Endothelial cell of umbilical vein (primary cell): ENCODE measurements at regions not wholly inside any gene's neighbourhood (a gene's known extent, or its start where the extent isn't known, plus 50 kb on each side); places are given as distances from the start of the nearest gene placed in this dataset.

Source experiments
- BruUV-seq: library from RNA; stranded (reverse); fragments of 400-500 nt; replicated peaks from 2 replicates; lab custom pipeline; 2021; lab: Mats Ljungman, UMichigan
- CTCF ChIA-PET: fragments of 300-600, 350-600 bp; sonication (Branson Sonifier 250); formaldehyde crosslinking; loops from one replicate; lab custom pipeline; 2021; ENCODE audit warnings: antibody characterized with exemption, inconsistent platforms; lab: Charles Lee
- POLR2A ChIA-PET: fragments of 300-600, 350-600 bp; sonication (Branson Sonifier 250); formaldehyde crosslinking; loops from one replicate; lab custom pipeline; 2021; ENCODE audit warnings: antibody characterized with exemption, inconsistent platforms; lab: Charles Lee
- DNase-seq: peaks from one replicate; pipeline ENCODE4 v3.0.0-alpha.2; 2011; ENCODE audit warnings: low read depth, low spot score
- FAIRE-seq: peaks from 2 replicates; lab custom pipeline; 2011; peaks lifted over from hg19 to GRCh38; lab: Jason Lieb, UNC
- H2AFZ ChIP-seq: 2 replicates; pipeline ENCODE4 v1.6.0; 2012; ENCODE audit warnings: low read depth, low read length, control low read depth, inconsistent platforms
- H3K27ac ChIP-seq: 2 replicates; pipeline ENCODE4 v1.5.1; 2011; ENCODE audit warnings: low read depth, mild to moderate bottlenecking, control low read depth, low read length, moderate library complexity; ENCODE audit not compliant: insufficient read depth
- H3K27me3 ChIP-seq, 2 experiments: 2 replicates each; pipeline versions ENCODE4 v1.6.0 to v1.6.1; 2011; ENCODE audit warnings: low read length in 2 of 2, mixed read lengths in 1 of 2; ENCODE audit not compliant: control insufficient read depth in 2 of 2, insufficient read depth in 2 of 2
- H3K36me3 ChIP-seq, 2 experiments: 2 replicates in 1 of 2; 3 replicates in 1 of 2; pipeline ENCODE4 v1.5.1; 2011; ENCODE audit warnings: low read length in 2 of 2, mild to moderate bottlenecking in 1 of 2, moderate library complexity in 1 of 2; ENCODE audit not compliant: control insufficient read depth in 2 of 2, insufficient read depth in 2 of 2; ENCODE audit errors: extremely low read depth in 1 of 2
- H3K4me1 ChIP-seq: 3 replicates; pipeline ENCODE4 v1.5.1; 2011; ENCODE audit warnings: mild to moderate bottlenecking, low read length; ENCODE audit not compliant: control insufficient read depth, insufficient read depth; ENCODE audit errors: extremely low read depth
- H3K4me2 ChIP-seq: 2 replicates; pipeline ENCODE4 v1.6.1; 2011; ENCODE audit warnings: low read length, control low read depth, mixed read lengths; ENCODE audit not compliant: insufficient read depth
- H3K4me3 ChIP-seq, 3 experiments: fragments of 200-600 bp in 1 of 3; sonication (generic), shearing (Covaris generic) in 1 of 3; replicated peaks in 1 of 3; 2 replicates each; pipeline ENCODE4 v1.5.1; 2011 to 2016; ENCODE audit warnings: control low read depth in 3 of 3, low read length in 3 of 3, mild to moderate bottlenecking in 2 of 3, inconsistent platforms in 1 of 3, low read depth in 1 of 3, moderate library complexity in 1 of 3; ENCODE audit not compliant: insufficient read depth in 1 of 3
- H3K79me2 ChIP-seq: 2 replicates; pipeline ENCODE4 v1.6.0; 2012; ENCODE audit warnings: low read length, inconsistent platforms; ENCODE audit not compliant: control insufficient read depth, insufficient read depth
- H3K9ac ChIP-seq: replicated peaks from 2 replicates; pipeline ENCODE3; 2011; ENCODE audit warnings: low read length, control low read depth; ENCODE audit not compliant: insufficient read depth; ENCODE audit errors: extremely low read depth
- H3K9me1 ChIP-seq: replicated peaks from 3 replicates; pipeline ENCODE4 v1.6.0; 2011; ENCODE audit warnings: mild to moderate bottlenecking, low read length; ENCODE audit not compliant: control insufficient read depth, insufficient read depth; ENCODE audit errors: extremely low read depth
- H3K9me3 ChIP-seq: replicated peaks from 2 replicates; pipeline ENCODE4 v1.5.1; 2012; ENCODE audit warnings: low read length, inconsistent platforms; ENCODE audit not compliant: control insufficient read depth, insufficient read depth
- H4K20me1 ChIP-seq: replicated peaks from 2 replicates; pipeline ENCODE3; 2011; ENCODE audit warnings: mild to moderate bottlenecking, low read length; ENCODE audit not compliant: control insufficient read depth, insufficient read depth; ENCODE audit errors: extremely low read depth
- EZH2 ChIP-seq: IDR thresholded peaks from 2 replicates; pipeline ENCODE4 v1.6.1; 2012; ENCODE audit warnings: borderline replicate concordance, low read depth, mild to moderate bottlenecking, moderate library complexity, low read length, inconsistent platforms; ENCODE audit not compliant: severe bottlenecking
- GATA2 ChIP-seq: IDR thresholded peaks from 2 replicates; pipeline ENCODE4 v1.7.0; 2011; ENCODE audit warnings: low read depth, mild to moderate bottlenecking, moderate library complexity, mixed read lengths, low read length; ENCODE audit not compliant: insufficient read length, insufficient read depth
- JUN ChIP-seq: IDR thresholded peaks from 2 replicates; pipeline ENCODE4 v1.6.1; 2011; ENCODE audit warnings: borderline replicate concordance, low read depth; ENCODE audit not compliant: insufficient read length, insufficient read depth
- MAX ChIP-seq: IDR thresholded peaks from 2 replicates; pipeline ENCODE4 v1.6.1; 2011; ENCODE audit not compliant: insufficient read depth, insufficient read length
- MYC ChIP-seq: IDR thresholded peaks from one replicate; pipeline ENCODE4 v1.6.1; 2011; ENCODE audit warnings: mild to moderate bottlenecking, low read depth, low read length
- POLR2A ChIP-seq: IDR thresholded peaks from 2 replicates; pipeline ENCODE4 v1.6.1; 2012; ENCODE audit warnings: low read depth, mild to moderate bottlenecking, control low read depth, low read length
- POLR2AphosphoS5 ChIP-seq: IDR thresholded peaks from 2 replicates; pipeline ENCODE4 v1.6.1; 2012; ENCODE audit warnings: low read depth, mild to moderate bottlenecking, control low read depth, low read length, moderate library complexity; ENCODE audit not compliant: insufficient read depth
- dilution Hi-C: fragments of 300-500 bp; cut with MboI; formaldehyde crosslinking; loops from one replicate; pipeline ENCODE4 v1.15.0; 2019; ENCODE audit warnings: low sequenced_read_pairs; ENCODE audit not compliant: extremely low pct_ligation_motif_present
- intact Hi-C: fragments of 100-400 bp; cut with micrococcal nuclease; formaldehyde crosslinking; loops from one replicate; pipeline ENCODE4 v1.10.0; 2022
- TF ChIP-seq, protein P1 (sequence below), 2 donors: IDR thresholded peaks; 1 replicate in 1 of 2; 2 replicates in 1 of 2; pipeline ENCODE4 v1.5.1; 2011; ENCODE audit warnings: low read length in 2 of 2, mild to moderate bottlenecking in 2 of 2, moderate library complexity in 2 of 2, control low read depth in 1 of 2, inconsistent platforms in 1 of 2, low read depth in 1 of 2; ENCODE audit not compliant: insufficient read depth in 1 of 2; ENCODE audit errors: extremely low read depth in 1 of 2

- H3K27ac ChIP-seq: no peak overlapping the region
- H4K20me1 ChIP-seq: no peaks in the 10 kb centered on the region
- TF ChIP-seq POLR2A: no peak
- TF ChIP-seq JUN: no peak
- TF ChIP-seq MYC: no peak
- TF ChIP-seq MAX: no peak
- TF ChIP-seq EZH2: no peak
- no peak for TF ChIP-seq GATA2
- TF ChIP-seq, protein P1, sequence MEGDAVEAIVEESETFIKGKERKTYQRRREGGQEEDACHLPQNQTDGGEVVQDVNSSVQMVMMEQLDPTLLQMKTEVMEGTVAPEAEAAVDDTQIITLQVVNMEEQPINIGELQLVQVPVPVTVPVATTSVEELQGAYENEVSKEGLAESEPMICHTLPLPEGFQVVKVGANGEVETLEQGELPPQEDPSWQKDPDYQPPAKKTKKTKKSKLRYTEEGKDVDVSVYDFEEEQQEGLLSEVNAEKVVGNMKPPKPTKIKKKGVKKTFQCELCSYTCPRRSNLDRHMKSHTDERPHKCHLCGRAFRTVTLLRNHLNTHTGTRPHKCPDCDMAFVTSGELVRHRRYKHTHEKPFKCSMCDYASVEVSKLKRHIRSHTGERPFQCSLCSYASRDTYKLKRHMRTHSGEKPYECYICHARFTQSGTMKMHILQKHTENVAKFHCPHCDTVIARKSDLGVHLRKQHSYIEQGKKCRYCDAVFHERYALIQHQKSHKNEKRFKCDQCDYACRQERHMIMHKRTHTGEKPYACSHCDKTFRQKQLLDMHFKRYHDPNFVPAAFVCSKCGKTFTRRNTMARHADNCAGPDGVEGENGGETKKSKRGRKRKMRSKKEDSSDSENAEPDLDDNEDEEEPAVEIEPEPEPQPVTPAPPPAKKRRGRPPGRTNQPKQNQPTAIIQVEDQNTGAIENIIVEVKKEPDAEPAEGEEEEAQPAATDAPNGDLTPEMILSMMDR (IDR thresholded peaks at IDR 0.05; ENCODE audit: extremely low read depth in 1 of 2, insufficient read depth in 1 of 2, low read depth in 1 of 2, low read length in 2 of 2): no peak
- no peak for TF ChIP-seq POLR2AphosphoS5
- no TSS peak for BruUV-seq
- H3K79me2 ChIP-seq: no peaks in the 10 kb centered on the region
- H3K27me3 ChIP-seq: peaks cover 0 to 2% of the 10 kb centered on the region in 2 experiments
- ChIA-PET CTCF (interaction anchor here (0.6 to 2.2 kb wide), 2 partner anchors 27 to 1037 kb away, joined by 3 to 5 read pairs; no protein-coding TSS in a partner anchor), POLR2A (no interaction called here)
- H3K4me3 ChIP-seq: no peak overlapping the region
- H3K4me1 ChIP-seq: no peaks in the 10 kb centered on the region
- no peaks in the 10 kb centered on the region for H3K36me3 ChIP-seq
- no peak for DNase-seq
- no peaks in the 10 kb centered on the region for H3K9me1 ChIP-seq
- no peak overlapping the region for H3K9ac ChIP-seq
- H3K9me3 ChIP-seq: no peaks in the 10 kb centered on the region
- dilution Hi-C loops (no loop called here), intact Hi-C loops (no loop called here)
- no peak overlapping the region for H2AFZ ChIP-seq
- no peak for FAIRE-seq
- H3K4me2 ChIP-seq: no peak overlapping the region
Observed at GRCh38 chr1:243973169-243973568, 77.9 kb upstream of the ZBTB18 start.
